ENCODE measurements at regions not wholly inside any gene's neighbourhood (a gene's known extent, or its start where the extent isn't known, plus 50 kb on each side); places are given as distances from the start of the nearest gene placed in this dataset.

- TF ChIP-seq CTCF (IDR thresholded peaks at IDR 0.05) = no peak
- no peak for TF ChIP-seq POLR2AphosphoS5 (IDR thresholded peaks at IDR 0.05)
Measured at GRCh38 chr3:110679285-110679684, 392.3 kb upstream of the NECTIN3 start.

Data from prostate gland (tissue), 2 donors.